Stimulated activated CD4-positive, alpha-beta T cell treated with anti-CD3 and anti-CD28 coated beads, Interleukin-2, amount 100 ng/mL, for 24 hours (primary cell): ENCODE measurements at regions not wholly inside any gene's neighbourhood (a gene's known extent, or its start where the extent isn't known, plus 50 kb on each side); places are given as distances from the start of the nearest gene placed in this dataset.
"Not testable (repeated sequence)": the region's sequence is repeated elsewhere in the genome, so short reads cannot be mapped to it uniquely, and the experiment has no call there.

ENCODE experiments used
- DNase-seq, 2 donors: peaks; one replicate each; pipeline ENCODE4 v3.0.0-alpha.2; 2020

DNA sequence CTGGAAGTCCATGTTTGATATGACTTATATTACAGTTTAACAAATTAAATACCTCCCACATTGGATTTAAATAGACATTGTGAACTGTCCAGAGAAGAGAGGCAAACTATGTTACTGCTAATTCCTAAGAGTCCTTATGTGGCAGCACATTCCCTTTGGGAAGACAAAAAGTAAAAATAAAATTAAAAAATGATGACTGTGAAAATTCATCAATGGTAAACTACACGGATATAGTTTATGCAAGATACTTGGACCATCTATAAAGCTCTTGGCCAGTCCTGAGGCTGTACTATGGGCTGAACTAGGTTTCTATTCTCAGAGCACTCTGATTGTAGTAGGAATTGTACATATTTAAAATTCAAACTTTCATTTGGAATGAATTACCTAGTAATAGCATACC, 206.4 kb downstream of the LRRK2 start:
- no peak for DNase-seq

DNA sequence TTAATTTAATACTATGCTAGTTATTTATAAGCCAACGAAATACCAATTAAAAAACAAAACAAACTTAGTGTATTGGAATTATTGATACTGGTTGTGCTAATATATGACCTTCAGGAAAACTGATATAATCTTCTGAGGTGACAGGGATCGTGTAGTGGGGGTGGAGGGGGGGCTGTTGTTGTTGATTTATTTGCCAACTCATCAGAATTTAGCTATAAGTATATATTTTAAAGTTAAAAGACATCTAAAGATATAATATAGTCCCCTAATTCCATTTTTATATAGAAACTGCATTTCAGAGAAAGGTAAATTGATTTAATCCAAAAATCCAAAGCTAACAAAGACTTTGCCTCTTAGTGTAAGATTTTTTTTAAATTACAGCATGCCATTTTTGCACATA, 210.5 kb downstream of the LRRK2 start:
- no peak for DNase-seq

DNA sequence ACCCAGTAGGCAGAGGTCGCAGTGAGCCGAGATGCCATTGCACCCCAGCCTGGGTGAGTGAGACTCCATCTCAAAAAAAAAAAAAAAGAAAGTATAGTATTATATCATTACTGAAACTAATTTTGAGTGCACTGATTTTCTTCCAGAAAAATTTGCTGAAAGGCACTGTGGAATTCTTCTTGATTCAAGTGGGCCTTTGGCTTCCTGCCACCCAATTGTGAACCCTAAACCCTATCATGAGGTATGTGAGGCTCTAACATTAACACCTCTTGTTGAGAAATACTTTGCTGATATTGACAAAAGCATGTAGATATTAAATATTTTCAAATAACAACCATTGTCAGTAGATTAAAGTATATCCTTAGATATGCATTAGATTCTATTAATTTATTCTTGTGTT, 211.2 kb downstream of the LRRK2 start:
- no peak for DNase-seq

DNA sequence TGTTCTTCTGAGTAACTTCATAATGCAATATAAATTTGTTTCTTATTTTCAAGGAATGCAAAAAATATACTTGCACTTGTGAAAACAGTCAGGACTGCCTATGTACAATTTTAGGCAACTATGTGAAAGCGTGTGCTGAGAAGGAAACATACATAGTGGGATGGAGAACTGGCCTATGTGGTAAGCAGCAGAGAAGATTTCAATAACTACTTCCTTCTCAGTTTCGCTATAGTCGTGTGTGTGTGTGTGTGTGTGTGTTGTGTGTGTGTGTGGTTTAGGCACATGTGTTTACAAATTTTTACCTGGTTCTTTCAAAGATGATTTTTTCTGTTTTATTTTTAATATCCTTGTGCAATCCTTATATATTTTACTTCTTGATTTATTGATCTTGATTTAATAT, 211.8 kb downstream of the LRRK2 start:
- no peak for DNase-seq

DNA sequence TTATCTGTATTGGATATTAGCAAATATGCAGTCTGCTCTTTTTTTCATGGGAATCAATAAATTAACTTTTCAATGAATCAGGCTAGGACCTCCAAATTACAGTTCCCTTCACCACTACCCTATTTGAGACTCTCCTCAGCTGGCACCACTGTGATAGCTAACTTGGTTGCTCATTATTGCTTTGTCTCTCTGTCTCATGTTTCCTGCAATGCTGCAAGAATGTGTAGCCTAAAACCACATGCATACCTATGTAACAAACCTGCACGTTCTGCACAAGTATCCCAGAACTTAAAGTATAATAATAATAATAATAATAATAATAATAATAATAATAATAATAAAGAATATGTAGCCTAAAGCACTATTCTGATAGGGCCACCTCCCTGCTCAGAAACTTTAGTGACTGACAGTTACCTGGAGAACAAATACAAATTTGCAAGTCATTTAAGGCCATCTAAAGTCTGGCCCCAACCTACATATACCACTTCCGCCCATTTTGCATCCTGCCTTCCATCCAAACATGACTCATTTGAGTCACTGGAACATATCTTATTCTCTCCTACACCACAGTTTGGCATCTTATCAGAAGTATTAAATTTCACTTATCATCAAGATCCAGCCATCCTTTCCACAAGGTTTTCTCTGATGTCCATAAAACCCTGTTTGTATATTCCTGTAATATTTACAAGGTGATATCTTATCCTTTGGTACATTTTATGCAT, 215.1 kb downstream of the LRRK2 start:
- DNase-seq: no peak

DNA sequence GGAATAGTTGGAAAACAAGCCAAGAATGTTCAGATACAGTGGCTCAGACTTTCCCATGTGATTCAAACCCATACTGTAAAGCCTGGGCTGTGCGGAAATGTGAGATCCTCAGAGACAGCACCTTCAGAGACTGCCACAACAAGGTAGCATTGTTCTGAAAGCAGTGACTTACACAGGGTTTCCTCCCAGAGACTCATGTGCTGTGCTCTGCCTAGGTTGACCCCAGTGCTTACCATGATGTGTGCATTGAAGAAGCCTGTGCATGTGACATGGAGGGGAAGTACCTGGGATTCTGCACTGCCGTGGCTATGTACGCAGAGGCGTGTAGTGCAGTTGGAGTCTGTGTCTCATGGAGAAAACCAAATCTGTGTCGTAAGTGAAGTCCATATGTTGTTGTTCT, 219.4 kb downstream of the LRRK2 start:
- DNase-seq: no peak

DNA sequence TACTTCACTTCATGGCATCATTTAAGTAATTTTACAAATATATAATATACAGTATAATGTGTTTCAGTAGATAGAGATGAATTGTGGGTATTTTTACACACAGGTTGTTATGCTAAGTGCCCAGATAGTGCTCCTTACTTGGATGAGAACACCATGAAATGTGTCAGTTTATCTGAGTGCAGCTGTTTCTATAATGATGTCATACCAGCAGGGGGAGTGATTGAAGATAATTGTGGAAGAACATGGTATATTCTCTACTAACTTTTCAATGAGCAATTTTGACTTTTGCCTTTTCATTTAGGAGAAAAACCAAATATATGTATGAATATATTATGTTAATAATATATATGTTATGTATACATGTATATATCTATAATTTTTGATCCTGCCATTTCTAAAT, 221.6 kb downstream of the LRRK2 start:
- DNase-seq: no peak

DNA sequence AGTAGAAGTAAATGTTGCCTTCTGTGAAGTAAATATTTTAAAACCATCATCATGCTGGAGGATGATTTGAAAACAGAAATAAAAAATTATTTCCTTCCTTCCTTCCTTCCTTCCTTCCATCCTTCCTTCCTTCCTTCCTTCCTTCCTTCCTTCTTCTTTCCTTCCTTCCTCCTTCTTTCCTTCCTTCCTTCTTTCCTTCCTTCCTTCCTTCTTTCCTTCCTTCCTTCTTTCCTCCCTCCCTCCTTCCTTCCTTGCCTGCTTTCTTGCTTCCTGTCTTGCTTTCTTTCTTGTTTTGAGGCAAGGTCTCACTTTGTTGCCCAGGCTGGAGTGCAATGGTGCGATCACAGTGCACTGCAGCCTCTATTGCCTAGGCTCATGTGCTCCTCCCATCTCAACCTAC, 223.7 kb downstream of the LRRK2 start:
- DNase-seq: not testable (repeated sequence)

DNA sequence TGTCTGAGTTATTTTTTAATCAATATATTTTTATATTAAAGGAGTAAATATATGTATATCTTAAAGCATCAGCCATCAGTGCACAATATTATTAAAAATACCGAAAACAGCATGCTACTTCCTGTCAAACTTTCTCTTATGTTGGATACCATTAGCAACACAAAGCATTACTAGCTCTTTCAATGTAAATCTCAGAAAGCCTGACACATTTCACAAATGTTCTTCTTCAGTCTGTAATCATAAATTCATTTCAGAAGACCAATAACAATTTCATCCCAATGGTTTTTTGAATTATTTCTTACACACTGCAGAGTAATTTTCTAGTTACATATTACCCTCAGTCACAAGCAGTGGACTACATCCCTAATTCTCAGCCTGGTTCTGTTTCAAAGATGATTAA, 226.9 kb downstream of the LRRK2 start:
- no peak for DNase-seq

DNA sequence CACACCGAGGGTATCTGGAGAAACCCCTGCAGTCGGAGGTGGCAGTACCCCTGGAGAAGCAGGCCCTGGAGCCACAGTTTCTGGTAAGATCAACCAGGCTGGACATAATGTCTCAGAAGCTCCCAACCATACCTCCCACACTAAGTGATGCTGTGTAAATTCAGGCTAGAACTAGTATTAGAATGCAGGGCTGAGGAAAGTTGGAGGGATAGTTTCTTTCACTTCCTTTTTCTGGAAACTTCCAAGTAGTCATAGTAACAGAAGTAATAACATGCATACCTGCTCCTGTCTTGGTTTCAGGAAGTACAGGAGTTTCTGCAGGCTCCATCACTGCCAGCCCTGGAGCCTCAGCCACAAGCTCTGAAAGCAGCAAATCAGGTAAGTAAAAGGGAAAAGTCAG, 228.1 kb upstream of the CNTN1 start:
- DNase-seq: no peak

DNA sequence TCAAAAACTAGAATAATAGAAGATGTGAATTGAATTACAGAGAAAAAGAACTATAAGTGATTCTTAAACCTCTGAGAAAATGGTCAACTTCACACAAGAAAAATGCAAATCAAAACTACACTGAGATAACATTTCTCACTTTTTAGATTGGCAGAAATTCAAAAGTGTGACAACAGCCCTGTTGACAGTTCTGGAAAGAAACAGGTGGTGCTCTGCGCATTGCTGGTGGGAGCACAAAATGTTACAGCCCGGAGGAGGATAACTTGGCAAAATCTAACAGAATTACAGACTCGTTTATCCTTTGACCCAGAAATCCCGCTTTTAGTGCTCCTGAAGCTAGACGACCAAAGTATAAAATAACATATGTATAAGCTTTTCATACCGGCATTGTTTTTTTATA, 222.5 kb upstream of the CNTN1 start:
- no peak for DNase-seq

DNA sequence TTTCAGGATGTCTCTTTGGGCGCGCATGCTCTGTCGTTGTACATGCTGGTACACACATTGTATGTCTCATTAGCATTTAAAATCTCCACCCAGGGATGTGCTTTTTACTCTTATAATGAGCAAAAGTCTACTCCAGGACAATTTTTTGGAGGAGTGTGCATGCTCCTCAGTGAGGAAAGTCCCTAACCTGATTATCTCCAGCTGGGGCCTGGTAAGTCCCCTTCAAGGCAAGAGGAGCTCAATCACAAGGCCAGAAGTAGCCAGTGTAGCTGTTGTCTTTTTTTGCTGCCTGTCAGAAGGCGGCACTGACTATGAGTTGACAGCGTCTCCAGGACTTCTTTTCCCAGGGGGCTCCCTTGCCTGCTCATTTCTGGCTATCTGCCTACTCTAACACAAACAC, 218.3 kb upstream of the CNTN1 start:
- no peak for DNase-seq

DNA sequence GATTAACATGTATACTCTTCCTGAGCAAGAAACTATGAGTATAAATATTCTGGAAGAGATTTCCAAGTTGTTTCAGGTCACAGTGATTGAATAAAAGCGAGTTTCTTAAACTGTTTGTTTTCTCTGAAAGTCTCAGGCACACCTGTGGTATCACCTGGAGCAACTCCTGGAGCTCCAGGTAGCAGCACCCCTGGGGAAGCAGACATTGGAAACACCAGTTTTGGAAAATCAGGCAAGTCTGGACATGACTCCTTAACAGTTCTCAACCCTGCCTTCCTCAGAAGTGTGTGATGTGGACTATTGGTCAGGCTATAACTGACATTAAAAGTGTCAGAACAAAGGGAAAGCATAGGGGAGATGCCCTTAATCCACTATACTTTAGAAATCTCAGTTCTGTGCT, 217.6 kb upstream of the CNTN1 start:
- DNase-seq: no peak

DNA sequence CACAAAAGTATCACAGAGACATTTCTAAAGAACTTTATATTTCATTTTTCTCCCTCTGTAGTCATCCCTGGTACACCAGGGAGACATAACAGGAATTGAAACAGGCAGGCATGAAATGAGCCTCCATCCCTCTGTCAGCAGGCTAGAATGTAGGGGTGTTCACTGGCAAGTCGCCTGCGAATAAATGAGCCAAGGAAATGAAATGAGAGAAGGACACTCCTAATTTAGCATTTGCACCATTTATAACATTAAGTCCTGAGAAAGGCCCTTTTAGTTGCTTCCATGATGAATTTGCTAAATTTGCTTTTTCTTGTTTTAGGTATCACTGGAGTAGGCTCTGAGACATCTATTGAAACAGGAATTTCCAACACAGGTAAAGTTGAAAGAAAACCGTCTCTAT, 192.4 kb upstream of the CNTN1 start:
- DNase-seq: no peak

DNA sequence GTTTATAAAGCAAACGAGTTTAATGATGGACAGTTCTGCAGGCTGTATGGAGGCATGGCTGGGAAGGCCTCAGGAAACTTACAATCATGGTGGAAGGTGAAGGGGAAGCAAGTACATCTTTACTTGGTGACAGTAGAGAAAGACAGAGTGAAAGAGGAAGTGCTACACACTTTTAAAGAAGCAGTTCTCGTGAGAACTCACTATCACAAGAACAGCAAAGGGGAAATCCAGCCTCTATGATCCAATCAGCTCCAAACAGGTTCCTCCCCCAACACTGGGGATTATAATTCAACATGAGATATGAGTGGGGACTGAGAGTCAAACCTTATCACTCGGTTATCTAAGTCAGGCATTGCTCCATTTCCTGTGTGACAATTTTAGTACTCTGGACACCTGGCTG, 189.9 kb upstream of the CNTN1 start:
- DNase-seq: no peak

DNA sequence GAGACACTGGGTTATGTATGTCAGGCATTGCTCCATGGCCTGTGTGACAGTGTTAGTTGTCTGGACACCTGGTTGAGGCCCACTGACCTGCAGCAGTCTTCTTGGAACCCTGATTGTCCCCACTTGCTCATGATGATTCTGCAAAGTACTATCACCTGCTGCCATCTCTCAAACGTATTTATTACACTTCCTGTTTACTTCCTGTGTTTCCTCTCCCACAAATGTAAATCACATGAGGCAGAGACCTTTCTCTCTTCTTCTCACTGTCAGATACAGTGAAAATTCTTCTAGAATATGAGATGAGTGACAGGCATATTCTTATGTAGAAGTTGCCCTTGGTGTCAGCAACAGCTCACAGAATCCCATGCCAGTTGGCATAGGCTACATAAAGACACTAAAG, 186.9 kb upstream of the CNTN1 start:
- no peak for DNase-seq

DNA sequence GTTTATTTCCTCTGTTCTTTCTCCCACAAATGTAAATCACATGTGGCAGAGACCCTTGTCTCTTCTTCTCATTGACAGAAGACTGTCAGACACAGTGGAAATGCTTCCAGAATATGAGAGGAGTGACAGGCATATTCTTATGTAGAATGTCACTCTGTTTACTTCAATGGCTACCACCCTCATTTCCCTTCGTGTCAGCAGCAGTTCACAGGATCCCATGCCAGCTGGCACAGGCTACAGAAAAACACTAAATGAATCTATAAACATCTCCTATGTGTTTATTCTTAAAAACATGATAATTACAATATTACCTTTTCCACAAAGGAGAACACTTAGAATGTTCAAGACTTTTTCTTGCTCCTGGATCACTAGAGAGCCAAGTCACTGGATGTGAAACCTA, 183.8 kb upstream of the CNTN1 start:
- no peak for DNase-seq

DNA sequence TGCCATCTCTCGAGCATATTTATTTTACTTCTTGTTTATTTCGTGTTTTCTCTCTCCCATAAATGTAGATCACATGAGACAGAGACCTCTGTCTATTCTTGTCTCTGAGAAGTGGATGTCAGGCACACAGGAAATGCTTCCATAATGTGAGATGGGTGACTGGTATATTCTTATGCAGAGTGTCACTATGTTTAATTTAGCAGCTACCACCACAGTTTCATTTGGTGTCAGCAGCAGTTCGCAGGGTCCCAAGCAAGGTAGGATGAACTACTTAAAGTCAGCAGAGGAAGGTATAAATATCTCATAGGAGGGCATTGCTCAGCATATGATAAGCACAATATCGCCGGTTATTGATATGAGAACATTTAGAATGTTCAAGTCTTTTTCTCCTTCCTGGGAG, 180.9 kb upstream of the CNTN1 start:
- no peak for DNase-seq

DNA sequence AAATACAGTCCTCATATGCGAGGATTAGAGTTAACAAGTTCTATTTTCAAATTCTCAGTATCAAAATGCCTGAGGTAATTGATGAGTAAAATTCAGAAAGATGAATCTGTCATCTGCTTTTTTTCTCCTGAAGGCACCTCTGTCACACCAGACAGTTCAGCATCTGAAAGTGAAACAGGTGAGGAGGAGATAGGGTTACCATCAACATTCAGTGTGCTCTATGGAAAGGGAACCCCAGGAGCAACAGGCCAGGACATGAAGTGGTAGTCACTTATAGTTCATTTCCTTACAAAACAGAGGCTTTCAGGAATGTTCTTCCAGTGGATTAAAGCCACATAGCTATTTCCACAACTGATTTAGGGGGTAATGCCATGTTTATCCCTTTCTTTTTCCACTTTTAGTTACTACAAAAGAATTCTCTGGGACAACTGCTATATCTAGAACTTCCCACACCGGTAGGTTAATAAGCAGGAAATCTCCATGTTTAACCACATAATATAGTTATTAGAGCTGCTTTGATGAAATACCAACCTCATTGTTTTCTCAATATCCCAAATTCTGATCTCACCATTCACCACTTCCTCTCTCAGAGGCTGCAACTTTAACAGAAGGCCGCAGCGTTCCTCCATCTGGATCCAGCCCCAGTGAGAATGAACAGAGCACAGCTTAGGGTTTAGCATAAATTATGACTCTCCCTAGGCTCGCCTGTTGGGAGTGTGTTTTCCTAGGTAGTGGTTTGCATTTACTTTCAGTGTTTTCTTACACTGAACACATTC, 177.0 kb upstream of the CNTN1 start:
- no peak for DNase-seq

DNA sequence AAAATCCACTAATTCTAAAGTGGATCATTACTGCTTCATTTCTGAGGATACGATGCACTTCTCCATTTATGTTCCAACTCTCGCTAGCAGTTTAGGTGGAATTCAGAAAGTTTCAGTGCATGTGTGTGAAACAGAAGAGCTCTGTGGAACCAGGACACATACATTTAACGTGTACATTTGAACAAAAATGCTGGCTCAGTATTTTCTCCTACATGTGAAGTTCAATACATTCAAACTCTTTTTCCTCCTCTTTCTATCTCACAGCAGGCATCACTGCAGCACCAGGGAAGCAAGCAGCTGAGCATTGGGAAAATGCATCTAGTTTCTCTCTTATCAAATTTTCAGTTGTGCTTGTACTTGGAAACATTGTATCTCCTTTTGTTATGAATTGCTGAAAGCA, 169.4 kb upstream of the CNTN1 start:
- no peak for DNase-seq

DNA sequence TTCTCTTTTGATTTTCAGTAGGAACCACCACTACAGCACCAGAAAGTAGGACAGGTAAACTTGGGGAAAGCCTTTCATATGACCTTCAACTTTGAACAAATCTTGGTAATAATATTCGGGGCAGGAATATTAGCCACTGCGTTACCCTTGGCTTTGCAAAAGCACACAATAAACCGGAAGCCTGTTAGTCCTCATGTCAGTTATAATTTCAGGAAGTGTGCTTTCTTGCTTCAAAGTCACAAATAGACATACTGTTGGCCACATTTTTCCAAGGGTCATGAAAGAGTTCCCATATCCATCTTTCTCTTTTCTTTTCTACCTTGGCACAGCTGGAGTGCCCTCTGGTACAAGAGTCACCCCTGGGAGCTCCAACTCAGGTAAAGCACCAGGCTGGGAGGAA, 167.2 kb upstream of the CNTN1 start:
- no peak for DNase-seq

DNA sequence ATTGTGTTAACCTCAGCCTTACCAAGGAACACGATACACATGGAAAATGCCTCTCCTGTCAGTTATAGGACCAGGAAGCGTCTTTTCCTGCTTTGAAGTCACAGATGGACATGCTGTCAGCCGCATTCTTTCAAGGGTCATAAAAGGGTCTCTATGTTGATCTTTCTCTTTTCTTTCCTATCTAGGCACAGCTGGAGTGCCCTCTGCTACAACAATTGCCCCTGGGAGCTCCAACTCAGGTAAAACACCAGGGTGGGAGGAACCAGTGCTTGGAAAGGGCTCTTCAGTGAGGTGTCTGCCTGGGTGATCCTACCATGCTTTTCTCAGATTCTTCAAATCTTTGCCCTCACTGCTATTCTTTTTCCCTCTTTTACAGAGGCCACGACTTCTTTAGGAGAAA, 157.4 kb upstream of the CNTN1 start:
- DNase-seq: no peak

DNA sequence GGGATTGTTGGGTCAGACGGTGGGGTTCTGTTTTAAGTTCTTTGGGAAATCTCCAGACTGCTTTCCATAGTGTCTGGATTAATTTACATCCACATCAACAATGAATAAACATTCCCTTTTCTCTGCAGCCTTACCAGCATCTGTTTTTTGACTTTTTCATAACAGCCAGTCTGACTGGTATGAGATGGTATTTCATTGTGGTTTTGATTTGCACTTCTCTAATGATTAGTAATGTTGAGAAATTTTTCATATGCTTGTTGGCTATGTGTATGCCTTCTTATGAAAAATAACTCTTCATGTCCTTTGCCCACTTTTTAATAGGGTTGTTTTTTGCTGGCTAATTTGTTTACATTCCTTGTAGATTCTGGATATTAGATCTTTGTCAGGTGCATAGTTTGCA, 140.8 kb upstream of the CNTN1 start:
- DNase-seq: no peak

DNA sequence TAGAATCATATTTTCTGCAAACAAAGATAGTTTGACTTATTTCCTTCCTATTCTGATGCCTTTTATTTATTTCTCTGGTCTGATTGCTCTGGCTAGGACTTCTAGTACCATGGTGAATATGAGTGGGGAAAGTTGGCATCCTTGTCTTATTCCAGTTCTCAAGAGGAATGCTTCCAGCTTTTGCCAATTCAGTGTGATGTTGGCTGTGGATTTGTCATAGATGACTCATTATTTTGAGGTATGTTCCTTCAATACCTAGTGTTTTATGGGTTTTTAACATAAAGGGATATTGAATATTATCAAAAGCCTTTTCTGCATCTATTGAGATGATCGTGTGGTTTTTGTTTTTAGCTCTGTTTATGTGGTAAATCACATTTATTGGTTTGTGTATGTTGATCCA, 139.4 kb upstream of the CNTN1 start:
- DNase-seq: no peak

DNA sequence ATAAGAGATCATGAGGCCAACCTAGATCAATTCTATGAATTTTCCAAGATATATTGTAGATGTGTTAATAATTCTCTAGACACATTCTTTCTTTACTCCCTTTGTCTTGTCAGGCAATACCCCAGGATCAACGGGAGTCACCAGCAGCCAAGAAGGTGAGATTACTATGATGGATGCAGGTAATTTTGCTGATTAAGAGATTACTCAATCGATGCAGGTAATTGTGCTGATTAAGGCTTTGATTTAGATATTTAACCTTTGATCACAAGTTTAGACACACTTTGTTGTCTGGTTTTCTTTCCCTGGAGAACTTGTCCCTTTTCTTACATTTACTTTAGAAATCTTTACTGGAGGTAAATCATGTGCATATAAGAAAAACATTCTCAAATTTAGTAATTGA, 134.3 kb upstream of the CNTN1 start:
- no peak for DNase-seq
